Activated T-helper 2 cell treated with anti-CD3 and anti-CD28 coated beads, Interferon-gamma antibody, Interleukin-2, Interleukin-4, amounts not matched to agents 10 μg/mL and 5 μg/mL and 100 μg/mL, durations not matched to agents 14 hours and 24 hours and 36 hours (primary cell): ENCODE measurements at regions not wholly inside any gene's neighbourhood (a gene's known extent, or its start where the extent isn't known, plus 50 kb on each side); places are given as distances from the start of the nearest gene placed in this dataset.

ENCODE experiments used
- DNase-seq: peaks from one replicate; pipeline ENCODE4 v3.0.0; 2021; ENCODE audit warnings: low spot score
- H3K27ac Mint-ChIP-seq: one replicate; pipeline ENCODE4 v1.8.0; 2021; ENCODE audit warnings: mixed read lengths
- H3K27me3 Mint-ChIP-seq: one replicate; pipeline ENCODE4 v1.8.0; 2021; ENCODE audit warnings: low read depth, mixed read lengths
- H3K36me3 Mint-ChIP-seq: one replicate; pipeline ENCODE4 v1.8.0; 2021; ENCODE audit warnings: low read depth, mixed read lengths
- H3K4me1 Mint-ChIP-seq: one replicate; pipeline ENCODE4 v1.8.0; 2021; ENCODE audit warnings: low read depth, mixed read lengths
- H3K4me3 Mint-ChIP-seq: one replicate; pipeline ENCODE4 v1.8.0; 2021; ENCODE audit warnings: low read depth, mild to moderate bottlenecking, moderate library complexity, mixed read lengths
- H3K9me3 Mint-ChIP-seq: one replicate; pipeline ENCODE4 v1.8.0; 2021; ENCODE audit warnings: mixed read lengths
- intact Hi-C: fragments of 100-400 bp; cut with micrococcal nuclease; formaldehyde crosslinking; loops from one replicate; pipeline ENCODE4 v1.15.1; 2023

DNA sequence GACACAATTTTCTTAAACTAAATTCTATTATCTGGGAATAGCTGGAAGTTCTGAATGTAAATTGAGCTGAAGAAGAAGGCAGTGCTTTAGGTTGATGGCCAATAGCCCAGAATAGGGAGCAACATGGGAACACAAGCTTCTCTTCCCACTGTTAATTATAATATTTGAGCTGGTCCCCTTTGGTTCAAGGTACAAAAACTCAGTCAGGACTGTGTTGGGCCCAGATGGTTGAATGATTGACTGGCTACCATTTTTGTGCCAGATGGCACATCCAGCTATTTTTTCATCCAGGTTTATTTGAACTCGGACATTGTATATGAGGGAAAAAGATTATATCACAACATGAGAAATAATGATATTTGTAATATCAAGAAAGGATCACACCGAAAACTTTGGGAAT lies 458.9 kb downstream of the SLITRK1 start:
- Mint-ChIP-seq H3K9me3 (peaks cover 28% of the 10 kb centered on the region), H3K27me3 (no peaks in the 10 kb centered on the region), H3K36me3 (no peaks in the 10 kb centered on the region), H3K4me3 (no peak overlapping the region), H3K4me1 (no peaks in the 10 kb centered on the region), H3K27ac (no peak overlapping the region)
- intact Hi-C loops: no loop called here
- DNase-seq: no peak

GRCh38 chr13:83414393-83414792 lies 467.9 kb downstream of the SLITRK1 start:
- no peak for DNase-seq
- Mint-ChIP-seq H3K4me3 (no peak overlapping the region), H3K4me1 (no peaks in the 10 kb centered on the region), H3K36me3 (no peaks in the 10 kb centered on the region), H3K9me3 (peaks cover 34% of the 10 kb centered on the region), H3K27me3 (no peaks in the 10 kb centered on the region), H3K27ac (no peak overlapping the region)
- intact Hi-C loops: no loop called here

GRCh38 chr13:83386609-83387008 lies 495.7 kb downstream of the SLITRK1 start:
- H3K27me3 Mint-ChIP-seq: no peaks in the 10 kb centered on the region
- intact Hi-C loops: no loop called here

DNA sequence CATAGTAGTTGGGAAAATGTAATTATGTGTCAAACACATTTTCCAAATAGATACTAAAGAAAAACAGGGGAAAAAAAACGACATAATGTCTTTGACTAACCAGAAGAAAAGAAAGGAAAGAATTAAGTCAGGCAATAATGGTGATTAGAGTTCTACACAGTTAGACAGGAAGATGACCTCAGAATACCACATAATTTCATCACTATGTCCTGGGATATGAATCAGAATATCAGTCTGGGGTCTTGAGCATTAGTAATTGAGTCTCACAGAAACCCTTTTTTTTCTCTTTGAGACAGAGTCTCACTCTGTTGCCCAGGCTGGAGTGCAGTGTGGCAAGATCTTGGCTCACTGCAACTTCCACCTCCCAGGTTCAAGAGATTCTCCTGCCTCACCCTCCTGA lies 503.4 kb downstream of the SLITRK1 start:
- no peaks in the 10 kb centered on the region for H3K27me3 Mint-ChIP-seq
- intact Hi-C loops: no loop called here
- H3K9me3 Mint-ChIP-seq: peaks cover 21% of the 10 kb centered on the region
- no peak overlapping the region for H3K4me3 Mint-ChIP-seq
- H3K27ac Mint-ChIP-seq: no peak overlapping the region
- H3K4me1 Mint-ChIP-seq: no peaks in the 10 kb centered on the region
- no peak for DNase-seq
- H3K36me3 Mint-ChIP-seq: no peaks in the 10 kb centered on the region

More at GRCh38 chr13:83386609-83387008, 495.7 kb downstream of the SLITRK1 start:
- DNase-seq: no peak
- Mint-ChIP-seq H3K4me1 (no peaks in the 10 kb centered on the region), H3K27ac (no peak overlapping the region), H3K9me3 (peaks cover 17% of the 10 kb centered on the region), H3K4me3 (no peak overlapping the region), H3K36me3 (no peaks in the 10 kb centered on the region)

DNA sequence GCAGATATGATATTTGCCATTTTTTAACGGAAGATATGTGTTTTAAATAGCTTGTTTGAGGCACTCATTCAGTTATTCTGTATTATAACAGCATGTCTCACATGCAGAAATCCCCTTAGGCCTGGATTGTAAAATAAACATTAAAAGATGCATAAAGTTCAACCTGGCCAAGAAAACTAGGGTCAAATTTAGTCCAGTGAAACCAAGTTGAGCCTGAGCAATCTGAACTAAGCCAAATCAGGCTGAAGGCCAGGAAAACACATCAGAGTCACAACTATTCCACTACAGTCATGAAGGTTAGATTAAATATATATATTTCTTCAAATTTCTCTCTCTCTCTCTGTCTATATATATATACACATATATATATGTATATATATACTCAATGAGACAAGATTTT lies 504.8 kb downstream of the SLITRK1 start:
- no peaks in the 10 kb centered on the region for H3K27me3 Mint-ChIP-seq
- H3K36me3 Mint-ChIP-seq: no peaks in the 10 kb centered on the region
- no peak overlapping the region for H3K27ac Mint-ChIP-seq
- no peak overlapping the region for H3K4me3 Mint-ChIP-seq
- intact Hi-C loops: no loop called here
- H3K9me3 Mint-ChIP-seq: peaks cover 33% of the 10 kb centered on the region
- no peak for DNase-seq
- H3K4me1 Mint-ChIP-seq: no peaks in the 10 kb centered on the region

DNA sequence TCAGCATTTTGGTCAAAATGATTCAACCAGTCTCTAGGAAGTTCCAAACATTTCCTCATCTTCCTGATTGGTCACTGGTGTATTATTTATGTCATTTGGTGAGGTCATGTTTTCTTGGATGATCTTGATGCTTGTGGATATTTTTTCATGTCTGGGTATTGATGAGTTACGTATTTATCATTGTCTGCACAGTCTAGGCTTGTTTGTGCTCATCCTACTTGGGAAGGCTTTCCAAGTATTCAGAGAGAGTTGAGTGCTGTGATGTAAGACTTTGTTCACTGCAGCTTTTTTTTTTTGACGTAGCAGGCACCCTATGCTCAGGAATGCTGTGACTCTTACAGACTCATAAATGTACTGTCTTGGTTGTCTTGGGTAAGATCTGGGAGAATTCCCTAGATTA lies 509.5 kb downstream of the SLITRK1 start:
- peaks cover 45% of the 10 kb centered on the region for H3K9me3 Mint-ChIP-seq
- H3K27ac Mint-ChIP-seq: no peak overlapping the region
- no peak for DNase-seq
- H3K4me3 Mint-ChIP-seq: no peak overlapping the region
- no peaks in the 10 kb centered on the region for H3K27me3 Mint-ChIP-seq
- no peaks in the 10 kb centered on the region for H3K4me1 Mint-ChIP-seq
- intact Hi-C loops: no loop called here
- no peaks in the 10 kb centered on the region for H3K36me3 Mint-ChIP-seq

DNA sequence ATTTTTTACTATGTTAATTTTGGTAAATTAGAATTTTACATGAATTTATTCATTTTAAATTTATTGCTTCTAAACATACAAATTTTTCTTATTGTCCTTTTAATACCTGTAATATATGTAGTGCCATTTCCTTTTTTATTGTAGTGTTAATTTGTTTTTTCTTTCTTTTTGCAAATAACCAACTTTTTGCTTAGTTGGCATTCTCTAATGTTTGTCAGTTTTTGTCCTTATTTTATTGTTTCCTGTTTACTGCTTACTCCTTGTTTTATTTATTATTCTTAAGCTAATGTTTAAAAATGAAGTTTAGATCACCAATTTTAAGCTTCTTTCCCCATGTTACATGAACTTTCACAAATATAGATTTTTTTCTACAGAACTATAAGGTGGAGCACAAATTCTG lies 516.6 kb downstream of the SLITRK1 start:
- peaks cover 18% of the 10 kb centered on the region for H3K9me3 Mint-ChIP-seq
- no peaks in the 10 kb centered on the region for H3K36me3 Mint-ChIP-seq
- H3K27ac Mint-ChIP-seq: no peak overlapping the region
- no peak for DNase-seq
- no peaks in the 10 kb centered on the region for H3K27me3 Mint-ChIP-seq
- no peaks in the 10 kb centered on the region for H3K4me1 Mint-ChIP-seq
- intact Hi-C loops: no loop called here
- H3K4me3 Mint-ChIP-seq: no peak overlapping the region

GRCh38 chr13:83355041-83355440 lies 527.2 kb downstream of the SLITRK1 start:
- DNase-seq: no peak
- no peak overlapping the region for H3K27ac Mint-ChIP-seq
- no peaks in the 10 kb centered on the region for H3K36me3 Mint-ChIP-seq
- H3K9me3 Mint-ChIP-seq: peaks cover 16% of the 10 kb centered on the region
- H3K27me3 Mint-ChIP-seq: no peaks in the 10 kb centered on the region
- H3K4me3 Mint-ChIP-seq: no peak overlapping the region
- intact Hi-C loops: no loop called here
- H3K4me1 Mint-ChIP-seq: no peaks in the 10 kb centered on the region

DNA sequence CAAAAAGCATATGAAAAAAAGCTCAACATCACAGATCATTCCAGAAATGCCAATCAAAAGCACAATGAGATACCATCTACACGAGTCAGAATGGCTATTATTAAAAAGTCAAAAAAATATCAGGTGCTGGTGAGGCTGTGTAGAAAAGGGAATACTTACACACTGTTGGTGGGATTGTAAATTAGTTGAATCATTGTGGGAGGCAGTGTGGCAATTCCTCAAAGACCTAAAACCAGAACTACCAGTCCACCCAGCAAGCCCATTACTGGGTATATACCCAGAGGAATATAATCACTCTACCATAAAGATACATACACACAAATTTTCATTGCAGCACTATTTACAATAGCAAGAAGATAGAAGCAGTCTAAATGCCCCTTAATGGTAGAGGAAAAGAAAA lies 529.9 kb downstream of the SLITRK1 start:
- intact Hi-C loops: no loop called here
- Mint-ChIP-seq H3K4me1 (no peaks in the 10 kb centered on the region), H3K9me3 (peaks cover 8% of the 10 kb centered on the region), H3K27me3 (no peaks in the 10 kb centered on the region), H3K36me3 (no peaks in the 10 kb centered on the region), H3K4me3 (no peak overlapping the region), H3K27ac (no peak overlapping the region)
- DNase-seq: no peak

DNA sequence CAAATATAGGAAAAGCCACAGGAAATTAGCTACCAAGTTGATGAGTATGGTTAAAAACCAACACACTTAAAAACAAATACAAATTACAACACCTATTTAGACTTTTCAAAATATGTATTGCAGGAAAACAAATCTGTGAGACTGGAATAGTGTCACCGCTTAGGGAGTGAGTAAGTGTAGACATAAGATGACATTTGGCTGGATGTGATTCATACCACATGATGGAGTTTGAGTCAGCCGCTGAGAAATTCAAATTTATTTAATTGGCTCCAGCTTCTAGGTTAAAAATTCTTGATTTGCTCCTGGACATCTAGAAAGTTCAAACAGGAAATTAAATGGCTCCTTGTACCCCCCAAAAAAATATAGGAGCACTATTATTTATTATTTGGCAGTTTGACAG lies 531.7 kb downstream of the SLITRK1 start:
- Mint-ChIP-seq H3K4me1 (no peaks in the 10 kb centered on the region), H3K27me3 (no peaks in the 10 kb centered on the region), H3K36me3 (no peaks in the 10 kb centered on the region), H3K27ac (no peak overlapping the region), H3K4me3 (no peak overlapping the region), H3K9me3 (peaks cover 8% of the 10 kb centered on the region)
- intact Hi-C loops: no loop called here
- DNase-seq: no peak

DNA sequence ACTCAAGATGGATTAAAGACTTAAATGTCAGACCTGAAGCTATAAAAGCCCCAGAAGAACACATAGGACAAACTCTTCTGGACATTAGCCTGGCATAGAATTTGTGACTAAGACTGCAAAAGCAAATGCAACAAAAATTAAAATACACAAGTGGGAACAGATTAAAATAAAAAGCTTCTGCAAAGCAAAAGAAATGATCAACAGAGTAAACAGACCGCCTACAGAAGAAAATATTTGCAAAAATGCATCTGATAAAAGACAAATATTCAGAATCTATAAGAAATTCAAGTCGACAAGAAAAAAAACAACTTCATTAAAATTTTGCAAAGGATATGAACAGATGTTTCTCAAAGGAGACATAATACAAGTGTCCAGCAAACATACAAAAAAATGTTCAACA lies 537.8 kb downstream of the SLITRK1 start:
- no peak for DNase-seq
- Mint-ChIP-seq H3K27ac (no peak overlapping the region), H3K9me3 (peaks cover 39% of the 10 kb centered on the region), H3K4me1 (no peaks in the 10 kb centered on the region), H3K27me3 (no peaks in the 10 kb centered on the region), H3K36me3 (no peaks in the 10 kb centered on the region), H3K4me3 (no peak overlapping the region)
- intact Hi-C loops: no loop called here

- Mint-ChIP-seq H3K9me3 (peaks cover 40% of the 10 kb centered on the region), H3K27me3 (no peaks in the 10 kb centered on the region), H3K4me3 (no peak overlapping the region), H3K27ac (no peak overlapping the region), H3K4me1 (no peaks in the 10 kb centered on the region), H3K36me3 (no peaks in the 10 kb centered on the region)
- intact Hi-C loops: no loop called here
- DNase-seq: no peak
These were observed 542.1 kb downstream of the SLITRK1 start for GRCh38 chr13:83340170-83340569.

GRCh38 chr13:83333614-83334388 lies 548.5 kb downstream of the SLITRK1 start:
- no peak for DNase-seq
- no peaks in the 10 kb centered on the region for H3K4me1 Mint-ChIP-seq
- intact Hi-C loops: no loop called here
- peaks cover 29% of the 10 kb centered on the region for H3K9me3 Mint-ChIP-seq
- no peaks in the 10 kb centered on the region for H3K36me3 Mint-ChIP-seq
- H3K27ac Mint-ChIP-seq: no peak overlapping the region
- H3K27me3 Mint-ChIP-seq: no peaks in the 10 kb centered on the region
- no peak overlapping the region for H3K4me3 Mint-ChIP-seq

DNA sequence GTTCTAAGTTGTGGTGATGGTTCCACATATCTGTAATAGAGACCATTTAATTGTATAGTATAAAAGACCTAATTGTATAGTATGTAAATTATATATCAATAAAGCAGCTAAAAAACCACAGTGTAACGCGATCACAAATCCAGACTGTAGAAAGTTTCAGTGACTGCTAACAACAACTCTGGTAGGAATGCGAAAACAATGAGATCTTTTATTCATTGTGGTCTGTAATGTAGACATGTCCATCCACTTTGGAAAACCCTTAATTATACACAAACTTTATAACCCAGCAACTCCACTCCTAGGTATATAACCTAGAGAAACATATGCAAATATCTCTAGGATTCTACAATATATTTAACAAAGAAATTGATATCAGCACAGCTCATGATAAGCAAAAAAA lies 549.5 kb downstream of the SLITRK1 start:
- no peak for DNase-seq
- no peak overlapping the region for H3K27ac Mint-ChIP-seq
- H3K4me1 Mint-ChIP-seq: no peaks in the 10 kb centered on the region
- intact Hi-C loops: no loop called here
- peaks cover 32% of the 10 kb centered on the region for H3K9me3 Mint-ChIP-seq
- no peaks in the 10 kb centered on the region for H3K36me3 Mint-ChIP-seq
- no peak overlapping the region for H3K4me3 Mint-ChIP-seq
- no peaks in the 10 kb centered on the region for H3K27me3 Mint-ChIP-seq
